Caco-2 (cell line): ENCODE measurements at regions not wholly inside any gene's neighbourhood (a gene's known extent, or its start where the extent isn't known, plus 50 kb on each side); places are given as distances from the start of the nearest gene placed in this dataset.
A peak's percentile ranks its signal among the peaks of the same experiment; 100 is the strongest.
"Not testable (repeated sequence)": the region's sequence is repeated elsewhere in the genome, so short reads cannot be mapped to it uniquely, and the experiment has no call there.

Experiments
- BruUV-seq: library from RNA; stranded (reverse); fragments of 400-500 nt; replicated peaks from 2 replicates; lab custom pipeline; 2021; lab: Mats Ljungman, UMichigan
- CTCF ChIA-PET: fragments of 300-600 bp; sonication (Branson Sonifier 250); formaldehyde crosslinking; loops from one replicate; lab custom pipeline; 2022; ENCODE audit warnings: antibody characterized with exemption; lab: Charles Lee
- POLR2A ChIA-PET: fragments of 300-600 bp; sonication (Branson Sonifier 250); formaldehyde crosslinking; loops from one replicate; lab custom pipeline; 2022; ENCODE audit warnings: antibody characterized with exemption; lab: Charles Lee
- DNase-seq, 2 experiments: peaks; one replicate each; pipeline versions ENCODE4 v3.0.0 to v3.0.0-alpha.2; 2020 to 2022
- H3K27me3 ChIP-seq: replicated peaks from 2 replicates; pipeline ENCODE4 v1.6.0; 2011; ENCODE audit warnings: low read length; ENCODE audit not compliant: control insufficient read depth, insufficient read depth
- H3K36me3 ChIP-seq: 2 replicates; pipeline ENCODE4 v1.5.1; 2011; ENCODE audit warnings: low read length; ENCODE audit not compliant: control insufficient read depth, insufficient read depth
- H3K4me1 ChIP-seq: fragments of 250-450 bp; sonication (Bioruptor Pico); 2 replicates; pipeline ENCODE4 v1.5.1; 2020; ENCODE audit warnings: mild to moderate bottlenecking
- H3K4me3 ChIP-seq: 2 replicates; pipeline ENCODE4 v1.5.1; 2011; ENCODE audit warnings: low read depth, mild to moderate bottlenecking, control low read depth, low read length
- H3K9me3 ChIP-seq: fragments of 250-450 bp; sonication (Bioruptor Pico); 2 replicates; pipeline ENCODE4 v1.5.1; 2020; ENCODE audit warnings: mild to moderate bottlenecking, moderate library complexity
- H3K27ac Mint-ChIP-seq: one replicate; pipeline ENCODE4 v1.8.0; 2022; ENCODE audit warnings: mixed read lengths; ENCODE audit not compliant: unreplicated experiment
- H3K27me3 Mint-ChIP-seq: one replicate; pipeline ENCODE4 v1.8.0; 2022; ENCODE audit warnings: mixed read lengths; ENCODE audit not compliant: insufficient read depth, unreplicated experiment
- H3K36me3 Mint-ChIP-seq: one replicate; pipeline ENCODE4 v1.8.0; 2022; ENCODE audit warnings: mild to moderate bottlenecking, mixed read lengths; ENCODE audit not compliant: insufficient read depth, unreplicated experiment
- H3K4me1 Mint-ChIP-seq: one replicate; pipeline ENCODE4 v1.8.0; 2022; ENCODE audit warnings: low read depth, mixed read lengths; ENCODE audit not compliant: unreplicated experiment
- H3K4me3 Mint-ChIP-seq: one replicate; pipeline ENCODE4 v1.8.0; 2022; ENCODE audit warnings: mild to moderate bottlenecking, moderate library complexity, mixed read lengths; ENCODE audit not compliant: unreplicated experiment
- H3K9me3 Mint-ChIP-seq: one replicate; pipeline ENCODE4 v1.8.0; 2022; ENCODE audit warnings: mixed read lengths; ENCODE audit not compliant: unreplicated experiment
- CTCF ChIP-seq, 2 experiments: fragments of 200-600 bp in 1 of 2; IDR thresholded peaks; 1 replicate in 1 of 2; 2 replicates in 1 of 2; pipeline versions ENCODE4 v1.5.1 to v1.8.0; 2011 to 2022; ENCODE audit warnings: antibody characterized with exemption in 1 of 2, control low read depth in 1 of 2, inconsistent platforms in 1 of 2, low read depth in 1 of 2, low read length in 1 of 2, mild to moderate bottlenecking in 1 of 2, moderate library complexity in 1 of 2; ENCODE audit not compliant: insufficient read depth in 1 of 2, severe bottlenecking in 1 of 2, unreplicated experiment in 1 of 2
- intact Hi-C: fragments of 100-400 bp; cut with micrococcal nuclease; formaldehyde crosslinking; loops from one replicate; pipeline ENCODE4 v1.10.0; 2022; ENCODE audit not compliant: unreplicated experiment

- H3K27me3 ChIP-seq = no peaks in the 10 kb centered on the region
- H3K4me1 ChIP-seq = 0 out of 2 replicates have a peak, but pooled peaks cover 3% of the 10 kb centered on the region
- CTCF ChIA-PET = no interaction called here
- Mint-ChIP-seq H3K27ac (no peak overlapping the region), H3K4me3 (no peak overlapping the region), H3K4me1 (no peaks in the 10 kb centered on the region), H3K36me3 (no peaks in the 10 kb centered on the region), H3K27me3 (peaks cover 7% of the 10 kb centered on the region), H3K9me3 (no peaks in the 10 kb centered on the region)
- intact Hi-C loops = no loop called here
- no peaks in the 10 kb centered on the region for H3K9me3 ChIP-seq
- H3K36me3 ChIP-seq = no peaks in the 10 kb centered on the region
- no peak for DNase-seq
- no TSS peak for BruUV-seq
- POLR2A ChIA-PET = no interaction called here
- TF ChIP-seq CTCF (IDR thresholded peaks at IDR 0.05; ENCODE audit: insufficient read depth in 1 of 2, low read depth in 1 of 2, low read length in 1 of 2, severe bottlenecking in 1 of 2, unreplicated experiment in 1 of 2) = no peak
- no peak overlapping the region for H3K4me3 ChIP-seq
Observed at GRCh38 chr7:25600262-25600920, 372.1 kb upstream of the NPVF start.

- H3K27me3 ChIP-seq, H3K27me3 Mint-ChIP-seq, BruUV-seq, POLR2A ChIA-PET, H3K36me3 ChIP-seq, H3K27ac Mint-ChIP-seq, H3K4me1 ChIP-seq, H3K9me3 ChIP-seq, H3K4me1 Mint-ChIP-seq, H3K9me3 Mint-ChIP-seq, intact Hi-C loops, H3K36me3 Mint-ChIP-seq, CTCF ChIA-PET, DNase-seq: not testable (repeated sequence)
- H3K4me3 ChIP-seq = peak overlapping the region; percentile 35
- peak overlapping the region; percentile 59 for H3K4me3 Mint-ChIP-seq
Observed at GRCh38 chr7:25602730-25603426, 374.6 kb upstream of the NPVF start.

GRCh38 chr7:25603427-25603740, 375.1 kb upstream of the NPVF start:
- H3K4me1 Mint-ChIP-seq, H3K27ac Mint-ChIP-seq, H3K4me1 ChIP-seq, CTCF ChIA-PET, H3K27me3 ChIP-seq, intact Hi-C loops, BruUV-seq, H3K9me3 Mint-ChIP-seq, H3K36me3 ChIP-seq, H3K36me3 Mint-ChIP-seq, H3K9me3 ChIP-seq, POLR2A ChIA-PET, H3K27me3 Mint-ChIP-seq: not testable (repeated sequence)
- H3K4me3 Mint-ChIP-seq = peak overlapping the region; percentile 59
- peak in 1 of 2 experiments; percentile 6 for DNase-seq
- peak overlapping the region; percentile 35 for H3K4me3 ChIP-seq

- Histone ChIP-seq H3K27me3 (no peaks in the 10 kb centered on the region), H3K9me3 (no peaks in the 10 kb centered on the region), H3K36me3 (no peaks in the 10 kb centered on the region), H3K4me1 (no peaks in the 10 kb centered on the region), H3K4me3 (no peak overlapping the region)
- no peak overlapping the region for H3K27ac Mint-ChIP-seq
- DNase-seq = no peak
- POLR2A ChIA-PET = no interaction called here
- intact Hi-C loops = no loop called here
- no peak overlapping the region for H3K4me3 Mint-ChIP-seq
- BruUV-seq = no TSS peak
- no peaks in the 10 kb centered on the region for H3K4me1 Mint-ChIP-seq
- H3K27me3 Mint-ChIP-seq = peaks cover 7% of the 10 kb centered on the region
- no peaks in the 10 kb centered on the region for H3K36me3 Mint-ChIP-seq
- CTCF ChIA-PET = no interaction called here
- no peaks in the 10 kb centered on the region for H3K9me3 Mint-ChIP-seq
- TF ChIP-seq CTCF (IDR thresholded peaks at IDR 0.05; ENCODE audit: insufficient read depth in 1 of 2, low read depth in 1 of 2, low read length in 1 of 2, severe bottlenecking in 1 of 2, unreplicated experiment in 1 of 2) = no peak
Observed at GRCh38 chr7:25611196-25611595, 382.9 kb upstream of the NPVF start.
